ENCODE measurements at regions not wholly inside any gene's neighbourhood (a gene's known extent, or its start where the extent isn't known, plus 50 kb on each side); places are given as distances from the start of the nearest gene placed in this dataset.

DNA sequence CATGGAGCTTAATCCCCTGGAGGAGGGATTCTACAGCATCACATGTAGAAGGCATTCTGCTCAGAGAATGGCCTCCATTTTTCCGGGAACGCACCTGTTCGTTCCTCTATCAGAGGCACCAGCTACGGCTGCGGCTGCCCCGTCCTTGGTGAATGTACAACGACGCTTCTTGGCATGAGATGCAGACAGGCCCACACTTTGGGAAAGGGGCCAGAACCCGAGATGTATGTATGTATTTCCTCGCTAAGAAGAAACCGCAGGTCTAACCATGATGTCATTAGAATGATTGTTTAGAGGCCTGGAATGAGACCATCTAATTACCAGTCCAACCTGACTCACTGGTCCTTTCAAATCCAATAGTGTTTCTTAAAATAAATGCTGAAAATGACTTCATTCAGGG is 1293.4 kb downstream of the TBC1D22A start:
- H3K36me3 ChIP-seq (ENCODE audit: low read length) = no peaks in the 10 kb centered on the region
- no peak overlapping the region for H2AFZ ChIP-seq (ENCODE audit: low read depth, low read length, severe bottlenecking)
- TF ChIP-seq CTCF (IDR thresholded peaks at IDR 0.05; ENCODE audit: insufficient read depth, low read length, poor library complexity, severe bottlenecking) (no peak), EZH2phosphoT487 (conservative IDR thresholded peaks at IDR 0.05; ENCODE audit: low read length) (no peak)
- no peaks in the 10 kb centered on the region for H3K27me3 ChIP-seq (ENCODE audit: low read length)
- H3K27ac ChIP-seq (ENCODE audit: low read depth, low read length) = no peak overlapping the region
- no peaks in the 10 kb centered on the region for H4K20me1 ChIP-seq (ENCODE audit: low read depth, low read length)
- no peak overlapping the region for H3K9ac ChIP-seq (ENCODE audit: low read length)
- H3K4me2 ChIP-seq (ENCODE audit: low read depth, low read length, poor library complexity, severe bottlenecking) = no peak overlapping the region
- no peaks in the 10 kb centered on the region for H3K9me2 ChIP-seq (replicated peaks; ENCODE audit: insufficient read depth, low read length)
- H3K4me3 ChIP-seq (ENCODE audit: insufficient read depth, low read length, poor library complexity, severe bottlenecking) = no peak overlapping the region
- H3K9me3 ChIP-seq (ENCODE audit: insufficient read depth, low read length) = no peaks in the 10 kb centered on the region
- H3F3A ChIP-seq (ENCODE audit: insufficient read depth) = no peaks in the 10 kb centered on the region
- no peaks in the 10 kb centered on the region for H3K79me2 ChIP-seq (ENCODE audit: insufficient read depth, low read length)

DNA sequence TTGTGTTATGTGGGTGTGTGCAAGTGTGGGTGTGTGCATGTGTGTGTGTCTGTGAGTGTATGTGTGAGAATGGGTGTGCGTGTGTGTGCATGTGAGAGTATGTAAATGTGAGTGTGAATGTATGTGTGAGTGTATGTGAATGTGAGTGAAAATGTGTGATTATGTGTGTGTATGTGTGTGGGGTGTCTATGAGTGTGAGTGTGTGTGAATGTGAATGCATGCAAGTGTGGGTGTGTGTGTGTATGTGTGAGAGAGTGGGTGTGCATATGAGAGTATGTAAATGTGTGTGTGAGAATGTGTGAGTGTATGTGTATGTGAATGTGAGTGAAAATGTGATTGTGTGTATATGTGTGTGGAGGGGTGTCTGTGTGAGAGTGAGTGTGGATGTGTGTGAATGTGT is 1292.7 kb downstream of the TBC1D22A start:
- H3K9me3 ChIP-seq (ENCODE audit: insufficient read depth, low read length) = no peaks in the 10 kb centered on the region
- H3K9ac ChIP-seq (ENCODE audit: low read length) = no peak overlapping the region
- no peak overlapping the region for H3K4me3 ChIP-seq (ENCODE audit: insufficient read depth, low read length, poor library complexity, severe bottlenecking)
- TF ChIP-seq EZH2phosphoT487 (conservative IDR thresholded peaks at IDR 0.05; ENCODE audit: low read length) = no peak
- H3K79me2 ChIP-seq (ENCODE audit: insufficient read depth, low read length) = no peaks in the 10 kb centered on the region
- no peak overlapping the region for H3K27ac ChIP-seq (ENCODE audit: low read depth, low read length)
- H3F3A ChIP-seq (ENCODE audit: insufficient read depth) = no peaks in the 10 kb centered on the region
- no peaks in the 10 kb centered on the region for H3K36me3 ChIP-seq (ENCODE audit: low read length)
- H3K27me3 ChIP-seq (ENCODE audit: low read length) = no peaks in the 10 kb centered on the region
- no peaks in the 10 kb centered on the region for H3K9me2 ChIP-seq (replicated peaks; ENCODE audit: insufficient read depth, low read length)
- H2AFZ ChIP-seq (ENCODE audit: low read depth, low read length, severe bottlenecking) = no peak overlapping the region
- no peaks in the 10 kb centered on the region for H4K20me1 ChIP-seq (ENCODE audit: low read depth, low read length)
- no peak overlapping the region for H3K4me2 ChIP-seq (ENCODE audit: low read depth, low read length, poor library complexity, severe bottlenecking)

- Histone ChIP-seq H4K20me1 (ENCODE audit: low read depth, low read length) (no peaks in the 10 kb centered on the region), H3K4me2 (ENCODE audit: low read depth, low read length, poor library complexity, severe bottlenecking) (no peak overlapping the region), H3K4me3 (ENCODE audit: insufficient read depth, low read length, poor library complexity, severe bottlenecking) (no peak overlapping the region), H3K9ac (ENCODE audit: low read length) (no peak overlapping the region), H3K9me2 (replicated peaks; ENCODE audit: insufficient read depth, low read length) (no peaks in the 10 kb centered on the region), H3K27me3 (ENCODE audit: low read length) (no peaks in the 10 kb centered on the region), H2AFZ (ENCODE audit: low read depth, low read length, severe bottlenecking) (no peak overlapping the region), H3K27ac (ENCODE audit: low read depth, low read length) (no peak overlapping the region), H3F3A (ENCODE audit: insufficient read depth) (no peaks in the 10 kb centered on the region), H3K36me3 (ENCODE audit: low read length) (no peaks in the 10 kb centered on the region), H3K9me3 (ENCODE audit: insufficient read depth, low read length) (no peaks in the 10 kb centered on the region), H3K79me2 (ENCODE audit: insufficient read depth, low read length) (no peaks in the 10 kb centered on the region)
- no peak for TF ChIP-seq CTCF (IDR thresholded peaks at IDR 0.05; ENCODE audit: insufficient read depth, low read length, poor library complexity, severe bottlenecking)
- no peak for TF ChIP-seq EZH2phosphoT487 (conservative IDR thresholded peaks at IDR 0.05; ENCODE audit: low read length)
Observed at GRCh38 chr22:48054596-48054995, 1292.1 kb downstream of the TBC1D22A start.

DNA sequence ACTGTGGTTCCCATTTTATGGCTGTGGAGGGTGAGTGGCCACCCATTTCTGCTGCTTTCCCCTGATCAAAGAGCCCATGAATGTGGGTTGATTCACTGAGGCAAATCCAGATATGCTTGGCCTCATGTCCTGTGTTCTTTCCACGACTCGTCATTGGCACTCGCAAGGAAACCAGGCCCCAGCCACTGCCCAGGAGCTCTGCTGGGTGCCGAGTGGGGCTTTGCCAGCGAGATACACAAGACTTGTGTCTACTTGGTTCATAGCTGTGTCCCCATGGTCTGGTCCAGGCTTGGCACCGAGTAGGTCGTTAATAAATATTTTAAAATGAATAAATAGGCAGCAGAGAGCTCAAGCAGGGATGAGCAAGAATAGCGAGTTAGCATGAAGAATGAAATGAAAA is 1291.5 kb downstream of the TBC1D22A start:
- no peak for TF ChIP-seq EZH2phosphoT487 (conservative IDR thresholded peaks at IDR 0.05; ENCODE audit: low read length)
- TF ChIP-seq CTCF (IDR thresholded peaks at IDR 0.05; ENCODE audit: insufficient read depth, low read length, poor library complexity, severe bottlenecking) = no peak
- Histone ChIP-seq H3K9me3 (ENCODE audit: insufficient read depth, low read length) (no peaks in the 10 kb centered on the region), H3K27ac (ENCODE audit: low read depth, low read length) (no peak overlapping the region), H3K36me3 (ENCODE audit: low read length) (no peaks in the 10 kb centered on the region), H4K20me1 (ENCODE audit: low read depth, low read length) (no peaks in the 10 kb centered on the region), H2AFZ (ENCODE audit: low read depth, low read length, severe bottlenecking) (no peak overlapping the region), H3K79me2 (ENCODE audit: insufficient read depth, low read length) (no peaks in the 10 kb centered on the region), H3F3A (ENCODE audit: insufficient read depth) (no peaks in the 10 kb centered on the region), H3K9ac (ENCODE audit: low read length) (no peak overlapping the region), H3K4me3 (ENCODE audit: insufficient read depth, low read length, poor library complexity, severe bottlenecking) (no peak overlapping the region), H3K4me2 (ENCODE audit: low read depth, low read length, poor library complexity, severe bottlenecking) (no peak overlapping the region), H3K27me3 (ENCODE audit: low read length) (no peaks in the 10 kb centered on the region), H3K9me2 (replicated peaks; ENCODE audit: insufficient read depth, low read length) (no peaks in the 10 kb centered on the region)
